OCI-LY3 (cell line): ENCODE measurements at regions not wholly inside any gene's neighbourhood (a gene's known extent, or its start where the extent isn't known, plus 50 kb on each side); places are given as distances from the start of the nearest gene placed in this dataset.

ENCODE experiments used
- EZH2phosphoT487 ChIP-seq: fragments of 200-600 bp; shearing (Covaris generic); IDR thresholded peaks from 2 replicates; pipeline ENCODE4 v1.6.1; 2018; ENCODE audit warnings: antibody characterized with exemption, mixed run types, low read depth
- TF ChIP-seq, protein P1 (sequence below): fragments of 200-600, 300-600 bp; sonication (generic); IDR thresholded peaks from 2 replicates; pipeline ENCODE4 v1.5.1; 2014; ENCODE audit warnings: antibody characterized with exemption, low read length, low read depth

DNA sequence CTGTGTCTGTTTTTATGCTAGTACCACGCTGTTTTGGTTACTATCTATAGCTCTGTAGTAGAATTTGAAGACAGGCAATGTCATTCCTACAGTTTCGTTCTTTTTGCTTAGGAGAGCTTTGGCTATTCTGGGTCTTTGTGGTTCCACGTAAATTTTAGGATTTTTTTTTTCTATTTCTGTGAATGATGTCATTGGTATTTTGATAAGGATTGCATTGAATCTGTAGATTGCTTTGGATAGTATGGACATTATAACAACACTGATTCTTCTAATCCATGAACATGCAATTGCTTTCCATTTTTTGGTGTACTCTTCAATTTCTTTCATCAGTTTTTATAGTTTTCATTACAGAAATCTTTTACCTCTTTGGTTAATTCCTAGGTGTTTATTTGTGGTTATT lies 345.2 kb downstream of the TMEM121 start:
- TF ChIP-seq, protein P1, sequence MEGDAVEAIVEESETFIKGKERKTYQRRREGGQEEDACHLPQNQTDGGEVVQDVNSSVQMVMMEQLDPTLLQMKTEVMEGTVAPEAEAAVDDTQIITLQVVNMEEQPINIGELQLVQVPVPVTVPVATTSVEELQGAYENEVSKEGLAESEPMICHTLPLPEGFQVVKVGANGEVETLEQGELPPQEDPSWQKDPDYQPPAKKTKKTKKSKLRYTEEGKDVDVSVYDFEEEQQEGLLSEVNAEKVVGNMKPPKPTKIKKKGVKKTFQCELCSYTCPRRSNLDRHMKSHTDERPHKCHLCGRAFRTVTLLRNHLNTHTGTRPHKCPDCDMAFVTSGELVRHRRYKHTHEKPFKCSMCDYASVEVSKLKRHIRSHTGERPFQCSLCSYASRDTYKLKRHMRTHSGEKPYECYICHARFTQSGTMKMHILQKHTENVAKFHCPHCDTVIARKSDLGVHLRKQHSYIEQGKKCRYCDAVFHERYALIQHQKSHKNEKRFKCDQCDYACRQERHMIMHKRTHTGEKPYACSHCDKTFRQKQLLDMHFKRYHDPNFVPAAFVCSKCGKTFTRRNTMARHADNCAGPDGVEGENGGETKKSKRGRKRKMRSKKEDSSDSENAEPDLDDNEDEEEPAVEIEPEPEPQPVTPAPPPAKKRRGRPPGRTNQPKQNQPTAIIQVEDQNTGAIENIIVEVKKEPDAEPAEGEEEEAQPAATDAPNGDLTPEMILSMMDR = no peak
- no peak for TF ChIP-seq EZH2phosphoT487
